HG02798 (cell line): ENCODE measurements at regions not wholly inside any gene's neighbourhood (a gene's known extent, or its start where the extent isn't known, plus 50 kb on each side); places are given as distances from the start of the nearest gene placed in this dataset.

Source experiments
- ATAC-seq: cut with Tn5 transposase; IDR thresholded peaks from one replicate; pipeline ENCODE4 v1.9.1; 2021; ENCODE audit warnings: mild to moderate bottlenecking; ENCODE audit not compliant: unreplicated experiment, poor library complexity

DNA sequence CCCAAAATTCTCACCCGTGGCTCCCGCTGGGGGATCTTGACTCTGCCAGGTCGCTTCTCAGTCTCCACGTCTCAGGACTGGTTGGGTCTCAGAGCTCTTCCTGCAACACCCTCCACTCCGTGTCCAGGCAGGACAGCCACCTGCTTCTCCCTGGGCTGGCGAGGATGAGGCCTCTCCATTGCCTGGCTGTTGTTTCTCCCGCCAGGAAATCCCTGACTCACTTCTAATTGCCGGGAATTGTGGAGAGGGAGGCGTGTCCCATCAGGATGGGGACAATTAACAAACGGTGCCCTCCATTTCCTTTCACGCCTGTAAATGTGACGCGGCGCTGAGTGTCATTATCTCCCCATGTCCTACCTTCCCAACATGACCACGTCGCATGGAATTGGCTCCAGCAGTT lies 204.5 kb downstream of the RBFOX3 start:
- ATAC-seq = no peak

DNA sequence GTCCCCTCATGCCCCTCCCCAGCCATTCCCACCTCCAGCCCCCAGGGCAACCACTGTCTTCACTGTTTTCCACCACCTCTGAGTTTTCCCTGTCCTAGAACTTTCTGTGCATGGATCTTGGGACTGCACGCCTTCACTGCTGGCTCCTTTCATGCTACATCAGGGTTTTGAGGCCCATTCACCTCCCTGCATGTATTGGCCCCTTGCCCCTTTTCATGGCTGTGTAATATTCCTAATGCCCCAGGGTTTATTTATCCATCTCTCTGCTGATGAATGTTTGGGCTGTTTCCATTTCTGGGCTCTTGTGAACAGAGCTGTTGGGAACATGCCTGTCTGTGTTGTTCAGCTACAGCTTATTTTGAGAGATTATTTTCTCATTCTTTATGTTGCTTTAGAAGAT lies 205.0 kb downstream of the RBFOX3 start:
- no peak for ATAC-seq

DNA sequence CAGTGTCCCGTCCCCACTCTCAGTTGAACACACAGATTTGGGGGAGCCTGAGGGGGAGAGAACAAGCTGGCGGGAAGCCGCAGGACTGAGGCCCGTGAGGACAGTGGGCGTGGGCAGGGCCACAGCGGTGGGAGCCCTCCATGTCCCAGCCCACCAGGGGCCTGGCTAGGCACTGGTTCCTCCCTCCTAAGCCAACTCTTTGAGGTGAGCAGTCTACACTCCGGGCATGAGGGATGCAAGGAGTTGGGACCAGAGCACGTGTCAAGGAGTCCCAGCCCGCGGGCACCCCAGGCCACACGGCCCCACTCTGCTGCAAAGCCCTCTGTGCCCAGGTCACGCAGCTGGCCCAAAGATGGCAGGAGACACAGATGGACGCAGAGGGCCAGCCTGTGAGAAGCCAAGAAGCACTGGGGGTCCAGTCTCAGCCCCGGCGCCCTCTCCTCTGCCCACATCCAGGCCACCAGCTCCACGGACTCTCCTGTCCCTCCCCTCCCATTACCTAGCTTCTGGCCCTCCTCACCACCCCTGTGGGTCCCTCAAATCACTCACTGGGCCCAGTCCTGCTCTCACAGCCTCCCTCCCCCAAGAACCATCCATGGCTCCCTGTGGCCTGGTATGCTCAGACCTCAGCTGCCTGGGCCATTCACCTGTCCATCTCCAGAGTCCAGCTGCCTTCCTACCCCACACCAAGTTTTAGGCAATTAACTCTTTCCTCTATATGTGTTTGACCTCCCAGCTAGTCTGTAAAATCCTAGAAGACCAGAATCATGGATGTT lies 206.5 kb downstream of the RBFOX3 start:
- no peak for ATAC-seq

DNA sequence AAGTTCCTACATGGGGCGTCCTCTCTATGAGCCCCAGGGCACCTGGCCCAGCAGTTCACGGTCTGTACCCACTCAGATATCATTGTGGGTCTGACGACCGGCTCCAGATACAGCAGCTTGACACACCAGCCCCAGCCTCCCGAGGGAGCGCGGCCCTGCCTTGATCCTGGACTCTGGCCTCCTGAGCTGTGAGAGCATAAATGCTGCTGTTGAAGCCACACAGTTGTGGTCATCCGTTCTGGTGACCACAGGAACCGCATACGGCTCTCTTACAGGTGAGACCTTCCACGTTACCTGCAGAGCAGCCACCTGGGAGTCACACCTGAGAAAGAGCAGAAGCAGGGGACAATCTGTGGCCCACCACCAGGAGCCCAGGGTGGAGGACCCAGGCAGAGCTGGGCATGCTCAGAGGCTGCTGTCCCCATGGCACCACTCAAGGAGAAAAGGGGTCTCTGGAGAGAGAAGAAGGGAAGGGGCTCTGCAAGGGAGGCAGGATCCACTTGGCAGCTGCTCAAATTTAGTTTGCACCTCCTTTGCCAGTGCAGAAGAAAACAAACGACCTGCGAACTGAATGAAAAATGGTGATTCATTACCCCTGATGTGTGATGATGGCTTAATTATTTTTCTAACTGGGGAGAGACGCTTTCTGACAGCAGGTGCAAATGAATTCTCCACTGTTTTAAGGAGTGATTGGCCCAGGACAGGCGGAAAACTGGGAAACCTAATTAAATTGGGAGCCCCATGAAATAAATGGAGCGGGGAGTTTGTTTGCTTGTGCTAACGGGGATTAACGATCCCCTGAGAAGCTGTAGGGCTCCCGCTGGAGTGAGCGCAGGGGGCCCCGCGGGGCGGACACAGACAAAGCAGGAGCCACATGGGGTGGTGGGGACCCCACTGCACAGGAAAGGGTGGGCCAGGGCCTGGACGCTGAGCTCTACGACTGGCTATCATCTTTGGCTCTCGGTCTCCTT lies 208.9 kb downstream of the RBFOX3 start:
- ATAC-seq = no peak

DNA sequence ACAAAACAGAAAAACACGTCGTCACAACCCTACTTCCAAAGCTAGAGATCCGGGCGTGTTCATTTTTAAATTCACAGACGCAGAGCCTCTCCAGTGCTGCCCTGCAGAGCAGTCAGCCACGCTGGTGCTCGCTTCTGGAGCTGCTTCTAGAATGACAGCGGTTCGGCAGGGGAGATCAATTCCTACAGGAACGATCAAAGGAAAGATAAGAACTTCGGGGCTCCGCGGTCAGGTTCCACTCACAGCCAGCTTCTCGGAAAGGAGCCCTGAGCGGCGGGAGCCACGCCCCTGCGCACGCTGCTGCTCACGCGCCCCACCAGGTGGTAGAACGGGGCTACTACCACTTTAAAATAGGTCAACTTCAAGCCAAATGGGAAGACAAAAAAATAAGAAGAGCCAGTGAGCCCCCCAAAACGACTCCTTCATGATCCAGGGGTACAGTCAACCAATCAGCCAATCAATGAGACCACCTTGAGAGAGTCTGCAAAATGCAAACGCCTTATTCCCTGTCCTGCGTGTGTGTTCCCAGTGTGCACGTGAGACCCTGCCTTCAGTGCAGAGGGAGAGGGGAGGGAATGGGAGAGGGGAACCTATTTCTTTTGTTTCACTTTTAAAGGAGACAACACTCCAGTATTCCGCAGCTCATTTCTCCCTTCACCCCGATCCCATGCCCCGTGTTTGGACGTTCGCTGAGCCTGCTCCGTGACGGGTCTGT lies 209.7 kb downstream of the RBFOX3 start:
- ATAC-seq = no peak

DNA sequence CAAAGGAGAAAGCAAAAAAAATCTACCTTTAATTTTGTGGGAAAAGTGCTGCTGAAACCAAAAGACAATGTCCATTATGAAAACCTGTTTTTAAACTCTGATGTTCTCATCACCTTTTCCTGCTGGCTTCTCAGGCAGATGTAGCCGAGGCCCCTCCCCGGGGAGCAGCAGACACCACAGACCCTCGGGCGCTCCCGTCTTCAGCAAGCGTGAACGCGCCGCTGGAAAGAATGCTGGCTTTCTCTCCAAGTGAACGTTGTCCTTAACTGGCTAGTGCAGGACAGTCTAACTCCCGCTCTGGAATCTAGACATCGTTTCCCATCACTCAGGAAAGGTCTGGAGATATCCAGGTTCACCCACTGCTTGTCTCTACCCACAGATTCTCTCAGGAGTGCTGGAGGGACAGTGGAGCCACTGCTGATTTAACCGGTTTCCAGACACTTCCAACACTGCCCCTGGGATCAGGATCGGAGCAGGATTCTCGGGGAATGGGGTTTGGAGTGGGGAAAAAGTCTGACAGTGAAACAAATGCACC lies 211.2 kb downstream of the RBFOX3 start:
- no peak for ATAC-seq

DNA sequence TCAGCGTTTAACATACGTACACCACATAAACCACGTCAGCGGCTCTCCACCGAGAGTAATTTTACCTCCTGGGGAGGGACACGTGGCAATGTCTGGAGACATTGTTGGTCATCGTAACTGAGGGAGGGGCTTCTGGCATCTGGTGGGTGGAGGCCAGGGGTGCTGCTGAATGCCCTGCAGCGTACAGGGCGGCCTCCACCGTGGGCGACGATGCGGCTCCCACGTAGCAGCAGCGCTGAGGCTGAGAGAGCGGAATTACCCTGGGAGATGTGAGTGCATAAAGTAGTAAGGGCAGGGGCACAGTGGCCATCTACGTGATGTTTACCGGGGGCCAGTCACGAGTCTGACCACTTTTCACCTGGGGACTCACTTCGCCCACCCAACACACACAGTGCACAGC lies 212.4 kb downstream of the RBFOX3 start:
- ATAC-seq = no peak

DNA sequence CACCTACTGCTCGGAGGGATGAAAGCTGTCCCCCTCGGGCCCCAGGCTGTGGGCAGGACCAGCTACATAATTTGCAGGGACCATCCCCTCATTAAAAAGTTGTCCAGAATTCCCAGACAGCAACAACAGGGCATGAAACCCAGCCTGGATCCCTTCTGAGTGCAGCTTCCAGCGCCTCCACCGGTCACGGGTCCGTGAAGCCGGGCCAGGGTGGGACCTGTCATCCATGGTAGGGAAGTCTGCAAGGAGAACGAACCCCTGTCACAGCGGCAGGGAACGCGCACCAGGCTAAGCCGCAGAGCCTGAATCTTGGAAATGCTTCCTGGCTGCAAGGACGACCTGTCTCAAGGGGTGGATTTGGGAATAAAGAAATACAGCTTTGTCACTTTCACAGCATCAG lies 214.2 kb downstream of the RBFOX3 start:
- no peak for ATAC-seq

- ATAC-seq = no peak
These were observed 215.3 kb downstream of the RBFOX3 start for GRCh38 chr17:79395545-79395944.

- no peak for ATAC-seq
These were observed 215.8 kb downstream of the RBFOX3 start for GRCh38 chr17:79395066-79395465.

DNA sequence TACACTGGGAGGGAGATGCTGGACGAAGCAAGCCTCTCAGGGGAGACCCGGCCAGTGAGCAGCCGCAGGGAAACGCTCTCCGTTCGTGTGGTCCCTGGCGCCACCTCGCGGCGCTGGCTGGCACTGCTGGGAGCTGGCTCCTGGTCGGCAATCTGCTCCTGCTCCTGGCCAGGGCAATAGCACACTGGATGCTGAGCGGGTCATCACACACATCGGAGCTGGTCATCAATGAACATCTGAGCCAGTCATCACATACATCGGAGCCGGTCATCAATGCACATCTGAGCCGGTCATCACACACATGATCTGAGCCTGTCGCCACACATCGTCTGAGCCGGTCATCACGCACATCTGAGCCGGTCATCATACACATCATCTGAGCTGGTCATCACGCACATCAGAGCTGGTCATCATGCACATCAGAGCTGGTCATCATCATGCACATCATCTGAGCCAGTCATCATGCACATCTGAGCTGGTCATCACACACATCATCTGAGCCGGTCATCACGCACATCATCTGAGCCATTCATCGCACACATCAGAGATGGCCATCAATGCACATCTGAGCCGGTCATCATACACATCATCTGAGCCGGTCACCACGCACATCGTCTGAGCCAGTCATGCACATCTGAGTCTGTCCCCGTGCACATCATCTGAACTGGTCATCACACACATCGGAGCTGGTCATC lies 217.3 kb downstream of the RBFOX3 start:
- no peak for ATAC-seq

GRCh38 chr17:79392598-79392997 lies 218.3 kb downstream of the RBFOX3 start:
- ATAC-seq = no peak

GRCh38 chr17:79391376-79392233 lies 219.2 kb downstream of the RBFOX3 start:
- ATAC-seq = no peak

- ATAC-seq = no peak
These were observed 221.0 kb downstream of the RBFOX3 start for GRCh38 chr17:79389896-79390295.

GRCh38 chr17:79388556-79389295 lies 222.1 kb downstream of the RBFOX3 start:
- no peak for ATAC-seq

DNA sequence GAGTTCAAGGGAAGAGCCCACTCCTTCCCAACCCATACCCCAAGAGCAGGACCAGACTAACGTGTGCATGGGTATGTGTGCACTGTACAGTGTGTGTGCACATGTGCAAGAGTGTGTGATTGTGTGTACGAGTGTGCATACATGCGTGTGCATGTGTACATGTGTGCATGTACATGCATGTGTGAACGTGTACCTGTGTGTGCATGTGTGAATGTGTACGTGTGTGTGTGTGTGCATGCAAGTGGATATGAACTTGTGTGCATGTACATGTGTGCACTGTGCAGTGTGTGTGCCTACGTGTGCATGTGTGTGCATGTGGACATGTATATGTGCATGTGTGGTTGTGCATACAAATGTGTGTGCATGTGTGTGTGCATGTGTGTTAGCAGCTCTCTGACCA lies 223.1 kb downstream of the RBFOX3 start:
- ATAC-seq = no peak

DNA sequence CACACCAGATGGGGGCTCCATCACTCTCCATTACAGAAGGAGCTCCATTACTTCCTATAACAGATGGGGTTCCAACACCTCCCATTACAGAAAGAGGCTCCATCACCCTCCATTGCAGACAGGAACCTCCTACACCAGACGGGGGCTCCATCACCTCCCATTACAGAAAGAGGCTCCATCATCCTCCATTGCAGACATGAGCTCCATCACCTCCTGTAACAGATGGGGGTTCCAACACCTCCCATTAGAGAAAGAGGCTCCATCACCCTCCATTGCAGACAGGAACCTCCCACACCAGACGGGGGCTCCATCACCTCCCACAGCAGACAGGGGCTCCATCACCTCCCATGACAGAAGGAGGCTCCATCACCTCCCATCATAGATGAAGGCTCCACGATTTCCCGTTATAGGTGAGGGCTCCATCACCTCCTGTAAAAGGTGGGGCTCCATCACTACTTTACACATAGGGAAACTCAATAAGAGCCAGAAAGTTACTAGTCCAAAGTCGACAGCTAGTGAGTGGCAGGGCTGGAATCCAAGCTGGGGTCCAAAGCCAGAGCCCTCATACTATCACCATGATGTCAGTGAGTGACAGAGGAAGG lies 224.8 kb downstream of the RBFOX3 start:
- no peak for ATAC-seq

DNA sequence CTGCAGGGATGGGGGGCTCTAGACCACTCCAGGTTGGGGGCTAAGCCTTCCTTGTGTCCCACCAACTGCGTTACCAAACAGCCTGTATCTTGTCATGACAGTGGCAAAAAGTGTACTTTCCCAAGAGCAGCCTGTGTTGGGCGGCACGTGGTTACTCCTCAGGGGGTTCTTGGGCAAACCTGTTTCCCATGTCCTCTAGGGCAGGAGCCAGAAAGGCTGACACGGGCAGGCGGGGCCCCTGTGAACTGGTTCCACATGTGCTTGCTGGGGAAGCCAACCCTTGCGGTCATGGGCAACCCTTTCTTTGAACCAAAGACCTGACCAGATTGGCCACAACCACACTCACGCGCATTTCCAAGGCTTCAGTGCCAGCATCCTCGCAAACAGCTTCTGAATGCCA lies 228.5 kb downstream of the RBFOX3 start:
- no peak for ATAC-seq
